ENCODE measurements at regions not wholly inside any gene's neighbourhood (a gene's known extent, or its start where the extent isn't known, plus 50 kb on each side); places are given as distances from the start of the nearest gene placed in this dataset.

- ChIA-PET CTCF (no interaction called here), POLR2A (no interaction called here)
- TF ChIP-seq CTCF (IDR thresholded peaks at IDR 0.05; ENCODE audit: insufficient read depth, low read length, missing control alignments): no peak
- DNase-seq (ENCODE audit: low read depth, low spot score): no peak
- H3K4me3 ChIP-seq (ENCODE audit: low read depth, low read length): no peak overlapping the region
These were observed 522.1 kb upstream of the RAB6C start for GRCh38 chr2:129457277-129457818.

- no peak for TF ChIP-seq CTCF (IDR thresholded peaks at IDR 0.05; ENCODE audit: insufficient read depth, low read length, missing control alignments)
- no peak overlapping the region for H3K4me3 ChIP-seq (ENCODE audit: low read depth, low read length)
- DNase-seq (ENCODE audit: low read depth, low spot score): no peak
- ChIA-PET CTCF (no interaction called here), POLR2A (no interaction called here)
These were observed 521.5 kb upstream of the RAB6C start for GRCh38 chr2:129458006-129458405.

GRCh38 chr2:129458436-129458835 lies 521.0 kb upstream of the RAB6C start:
- no peak for TF ChIP-seq CTCF (IDR thresholded peaks at IDR 0.05; ENCODE audit: insufficient read depth, low read length, missing control alignments)
- CTCF ChIA-PET: no interaction called here
- H3K4me3 ChIP-seq (ENCODE audit: low read depth, low read length): no peak overlapping the region
- POLR2A ChIA-PET: no interaction called here
- DNase-seq (ENCODE audit: low read depth, low spot score): no peak

- CTCF ChIA-PET: no interaction called here
- POLR2A ChIA-PET: no interaction called here
- H3K4me3 ChIP-seq (ENCODE audit: low read depth, low read length): no peak overlapping the region
- no peak for TF ChIP-seq CTCF (IDR thresholded peaks at IDR 0.05; ENCODE audit: insufficient read depth, low read length, missing control alignments)
- no peak for DNase-seq (ENCODE audit: low read depth, low spot score)
These were observed 520.1 kb upstream of the RAB6C start for GRCh38 chr2:129459200-129459876.

GRCh38 chr2:129459881-129460280 lies 519.6 kb upstream of the RAB6C start:
- CTCF ChIA-PET: no interaction called here
- POLR2A ChIA-PET: no interaction called here
- no peak for DNase-seq (ENCODE audit: low read depth, low spot score)
- no peak overlapping the region for H3K4me3 ChIP-seq (ENCODE audit: low read depth, low read length)
- TF ChIP-seq CTCF (IDR thresholded peaks at IDR 0.05; ENCODE audit: insufficient read depth, low read length, missing control alignments): no peak

- POLR2A ChIA-PET: no interaction called here
- no peak for DNase-seq (ENCODE audit: low read depth, low spot score)
- no peak for TF ChIP-seq CTCF (IDR thresholded peaks at IDR 0.05; ENCODE audit: insufficient read depth, low read length, missing control alignments)
- no peak overlapping the region for H3K4me3 ChIP-seq (ENCODE audit: low read depth, low read length)
- CTCF ChIA-PET: no interaction called here
These were observed 518.9 kb upstream of the RAB6C start for GRCh38 chr2:129460299-129461198.

Data from AG04449 (cell line).